HEK293T (cell line): ENCODE measurements at regions not wholly inside any gene's neighbourhood (a gene's known extent, or its start where the extent isn't known, plus 50 kb on each side); places are given as distances from the start of the nearest gene placed in this dataset.

Source experiments
- CTCF ChIA-PET: fragments of 350-600 bp; formaldehyde crosslinking; extraction: SDS; loops from one replicate; lab custom pipeline; 2021; ENCODE audit warnings: antibody characterized with exemption, inconsistent platforms; lab: Yijun Ruan, JAX
- POLR2A ChIA-PET: fragments of 350-600 bp; formaldehyde crosslinking; extraction: SDS; loops from one replicate; lab custom pipeline; 2020; ENCODE audit warnings: antibody characterized with exemption, inconsistent platforms; lab: Yijun Ruan, JAX
- DNase-seq: peaks from one replicate; pipeline ENCODE4 v3.0.0; 2012; ENCODE audit warnings: mixed read lengths; ENCODE audit errors: extremely low spot score
- ARNT ChIP-seq: fragments of 450-650 bp; IDR thresholded peaks from 2 replicates; pipeline ENCODE4 v1.6.1; 2017; ENCODE audit warnings: mild to moderate bottlenecking
- BHLHE40 ChIP-seq: fragments of 450-650 bp; IDR thresholded peaks from 2 replicates; pipeline ENCODE4 v1.6.1; 2016; ENCODE audit warnings: mild to moderate bottlenecking, moderate library complexity, borderline replicate concordance
- CTBP1 ChIP-seq: fragments of 450-650 bp; IDR thresholded peaks from 2 replicates; pipeline ENCODE4 v1.6.1; 2016; ENCODE audit warnings: borderline replicate concordance
- ELF4 ChIP-seq: fragments of 450-650 bp; IDR thresholded peaks from 2 replicates; pipeline ENCODE4 v1.6.1; 2017; ENCODE audit warnings: antibody characterized with exemption
- FOXA1 ChIP-seq: fragments of 450-650 bp; IDR thresholded peaks from 2 replicates; pipeline ENCODE4 v1.6.1; 2016; ENCODE audit warnings: mild to moderate bottlenecking
- FOXK2 ChIP-seq: fragments of 450-650 bp; IDR thresholded peaks from 2 replicates; pipeline ENCODE4 v1.6.1; 2016; ENCODE audit warnings: mild to moderate bottlenecking
- FOXM1 ChIP-seq: fragments of 450-650 bp; IDR thresholded peaks from 2 replicates; pipeline ENCODE4 v1.6.1; 2017; ENCODE audit warnings: mild to moderate bottlenecking, borderline replicate concordance
- HDGF ChIP-seq: fragments of 450-650 bp; IDR thresholded peaks from 2 replicates; pipeline ENCODE4 v1.6.1; 2017; ENCODE audit warnings: antibody characterized with exemption, borderline replicate concordance
- L3MBTL2 ChIP-seq: fragments of 450-650 bp; conservative IDR thresholded peaks from 2 replicates; pipeline ENCODE4 v1.6.1; 2016; ENCODE audit warnings: mild to moderate bottlenecking
- LEF1 ChIP-seq: fragments of 450-650 bp; IDR thresholded peaks from 2 replicates; pipeline ENCODE4 v1.6.1; 2017; ENCODE audit warnings: mild to moderate bottlenecking, borderline replicate concordance
- NFRKB ChIP-seq: fragments of 450-650 bp; IDR thresholded peaks from 2 replicates; pipeline ENCODE4 v1.6.1; 2016; ENCODE audit warnings: mild to moderate bottlenecking, moderate library complexity
- PKNOX1 ChIP-seq: fragments of 450-650 bp; IDR thresholded peaks from 2 replicates; pipeline ENCODE4 v1.6.1; 2016
- SP1 ChIP-seq: fragments of 450-650 bp; IDR thresholded peaks from 2 replicates; pipeline ENCODE4 v1.6.1; 2017
- SUZ12 ChIP-seq: fragments of 450-650 bp; IDR thresholded peaks from 2 replicates; pipeline ENCODE4 v1.6.1; 2016; ENCODE audit warnings: mild to moderate bottlenecking
- TARDBP ChIP-seq: fragments of 450-650 bp; IDR thresholded peaks from 2 replicates; pipeline ENCODE4 v1.6.1; 2016
- ZNF384 ChIP-seq: fragments of 450-650 bp; IDR thresholded peaks from 2 replicates; pipeline ENCODE4 v1.6.1; 2016

GRCh38 chr3:98974442-98974841 lies 72.9 kb upstream of the DCBLD2 start:
- ChIA-PET CTCF (no interaction called here), POLR2A (no interaction called here)
- no peak for TF ChIP-seq PKNOX1
- TF ChIP-seq ELF4: no peak
- no peak for TF ChIP-seq SP1
- TF ChIP-seq ARNT: no peak
- no peak for TF ChIP-seq FOXM1
- DNase-seq: no peak

GRCh38 chr3:98972720-98973119 lies 71.2 kb upstream of the DCBLD2 start:
- no peak for TF ChIP-seq FOXM1
- no peak for TF ChIP-seq FOXA1
- TF ChIP-seq ARNT: no peak
- TF ChIP-seq HDGF: no peak
- CTCF ChIA-PET: interaction anchor here (0.7 kb wide), 1 partner anchor 101 kb away, joined by 5 read pairs; no protein-coding TSS in a partner anchor
- DNase-seq: no peak
- POLR2A ChIA-PET: no interaction called here

GRCh38 chr3:98972155-98972554 lies 70.7 kb upstream of the DCBLD2 start:
- ChIA-PET CTCF (no interaction called here), POLR2A (interaction anchor here (0.8 kb wide), 1 partner anchor 71 kb away, joined by 3 read pairs; the partner anchor contains the start of gene DCBLD2)
- DNase-seq: no peak
- TF ChIP-seq TARDBP (no peak), FOXK2 (no peak), CTBP1 (no peak), HDGF (no peak), NFRKB (no peak), SP1 (no peak), ZNF384 (no peak), PKNOX1 (no peak), FOXM1 (no peak), ARNT (no peak), L3MBTL2 (no peak)

GRCh38 chr3:98971169-98971681 lies 69.7 kb upstream of the DCBLD2 start:
- POLR2A ChIA-PET: interaction anchor here (0.8 kb wide), 1 partner anchor 70 kb away, joined by 3 read pairs; the partner anchor contains the start of gene DCBLD2
- CTCF ChIA-PET: no interaction called here
- TF ChIP-seq TARDBP: no peak
- no peak for TF ChIP-seq HDGF
- no peak for TF ChIP-seq NFRKB
- no peak for TF ChIP-seq L3MBTL2
- TF ChIP-seq FOXA1: no peak
- no peak for TF ChIP-seq BHLHE40
- TF ChIP-seq ARNT: no peak
- TF ChIP-seq ELF4: no peak
- TF ChIP-seq SP1: no peak
- TF ChIP-seq ZNF384: no peak
- TF ChIP-seq SUZ12: no peak
- TF ChIP-seq PKNOX1: no peak
- no peak for TF ChIP-seq FOXK2
- TF ChIP-seq CTBP1: no peak
- TF ChIP-seq FOXM1: no peak
- TF ChIP-seq LEF1: no peak
- no peak for DNase-seq

- TF ChIP-seq CTBP1 (no peak), FOXM1 (no peak), ELF4 (no peak), TARDBP (no peak), NFRKB (no peak), ZNF384 (no peak), SUZ12 (no peak), SP1 (no peak), FOXA1 (no peak), BHLHE40 (no peak), L3MBTL2 (no peak), ARNT (no peak), LEF1 (no peak), FOXK2 (no peak), PKNOX1 (no peak), HDGF (no peak)
- ChIA-PET POLR2A (interaction anchor here (1.6 kb wide), 1 partner anchor 68 kb away, joined by 5 read pairs; the partner anchor contains the start of gene DCBLD2), CTCF (no interaction called here)
- DNase-seq: no peak
These were observed 67.8 kb upstream of the DCBLD2 start for GRCh38 chr3:98969295-98969694.

- ChIA-PET POLR2A (interaction anchor here (1.6 kb wide), 1 partner anchor 67 kb away, joined by 5 read pairs; the partner anchor contains the start of gene DCBLD2), CTCF (no interaction called here)
- TF ChIP-seq SUZ12 (no peak), ARNT (no peak), CTBP1 (no peak), NFRKB (no peak), LEF1 (no peak), L3MBTL2 (no peak), ZNF384 (no peak), SP1 (no peak), HDGF (no peak), TARDBP (no peak), BHLHE40 (no peak), FOXA1 (no peak), FOXM1 (no peak), PKNOX1 (no peak), FOXK2 (no peak), ELF4 (no peak)
- DNase-seq: no peak
These were observed 67.3 kb upstream of the DCBLD2 start for GRCh38 chr3:98968824-98969223.
